MCF 10A (cell line): ENCODE measurements at regions not wholly inside any gene's neighbourhood (a gene's known extent, or its start where the extent isn't known, plus 50 kb on each side); places are given as distances from the start of the nearest gene placed in this dataset.

ENCODE experiments used
- BruUV-seq: library from RNA; stranded (reverse); fragments of 400-500 nt; replicated peaks from 2 replicates; lab custom pipeline; 2021; lab: Mats Ljungman, UMichigan
- CTCF ChIA-PET: fragments of 300-600 bp; sonication (Branson Sonifier 250); formaldehyde crosslinking; extraction: SDS; loops from one replicate; lab custom pipeline; 2021; ENCODE audit warnings: antibody characterized with exemption, inconsistent platforms; lab: Yijun Ruan, JAX
- POLR2A ChIA-PET: fragments of 300-600, 350-650 bp; sonication (Branson Sonifier 250); formaldehyde crosslinking; extraction: SDS; loops from one replicate; lab custom pipeline; 2020; ENCODE audit warnings: antibody characterized with exemption, inconsistent platforms; lab: Yijun Ruan, JAX
- DNase-seq: peaks from one replicate; pipeline ENCODE4 v3.0.0-alpha.2; 2018; ENCODE audit not compliant: unreplicated experiment
- H3K27ac Mint-ChIP-seq: one replicate; pipeline ENCODE4 v1.8.0; 2022; ENCODE audit warnings: mild to moderate bottlenecking, low read depth, mixed read lengths; ENCODE audit not compliant: unreplicated experiment
- H3K27me3 Mint-ChIP-seq: one replicate; pipeline ENCODE4 v1.8.0; 2022; ENCODE audit warnings: mixed read lengths; ENCODE audit not compliant: insufficient read depth, unreplicated experiment
- H3K36me3 Mint-ChIP-seq: one replicate; pipeline ENCODE4 v1.8.0; 2022; ENCODE audit warnings: mild to moderate bottlenecking, moderate library complexity, mixed read lengths; ENCODE audit not compliant: insufficient read depth, unreplicated experiment
- H3K4me1 Mint-ChIP-seq: one replicate; pipeline ENCODE4 v1.8.0; 2022; ENCODE audit warnings: mixed read lengths; ENCODE audit not compliant: insufficient read depth, unreplicated experiment
- H3K4me3 Mint-ChIP-seq: one replicate; pipeline ENCODE4 v1.8.0; 2022; ENCODE audit warnings: mild to moderate bottlenecking, moderate library complexity, mixed read lengths; ENCODE audit not compliant: unreplicated experiment
- H3K9me3 Mint-ChIP-seq: one replicate; pipeline ENCODE4 v1.8.0; 2022; ENCODE audit warnings: mixed read lengths; ENCODE audit not compliant: unreplicated experiment
- intact Hi-C: fragments of 100-400 bp; cut with micrococcal nuclease; formaldehyde crosslinking; loops from 2 replicates; pipeline ENCODE4 v1.14.1; 2022
- TF ChIP-seq, protein P1 (sequence below): fragments of 200-600 bp; IDR thresholded peaks from one replicate; pipeline ENCODE4 v1.8.0; 2022; ENCODE audit warnings: antibody characterized with exemption, mild to moderate bottlenecking; ENCODE audit not compliant: unreplicated experiment

DNA sequence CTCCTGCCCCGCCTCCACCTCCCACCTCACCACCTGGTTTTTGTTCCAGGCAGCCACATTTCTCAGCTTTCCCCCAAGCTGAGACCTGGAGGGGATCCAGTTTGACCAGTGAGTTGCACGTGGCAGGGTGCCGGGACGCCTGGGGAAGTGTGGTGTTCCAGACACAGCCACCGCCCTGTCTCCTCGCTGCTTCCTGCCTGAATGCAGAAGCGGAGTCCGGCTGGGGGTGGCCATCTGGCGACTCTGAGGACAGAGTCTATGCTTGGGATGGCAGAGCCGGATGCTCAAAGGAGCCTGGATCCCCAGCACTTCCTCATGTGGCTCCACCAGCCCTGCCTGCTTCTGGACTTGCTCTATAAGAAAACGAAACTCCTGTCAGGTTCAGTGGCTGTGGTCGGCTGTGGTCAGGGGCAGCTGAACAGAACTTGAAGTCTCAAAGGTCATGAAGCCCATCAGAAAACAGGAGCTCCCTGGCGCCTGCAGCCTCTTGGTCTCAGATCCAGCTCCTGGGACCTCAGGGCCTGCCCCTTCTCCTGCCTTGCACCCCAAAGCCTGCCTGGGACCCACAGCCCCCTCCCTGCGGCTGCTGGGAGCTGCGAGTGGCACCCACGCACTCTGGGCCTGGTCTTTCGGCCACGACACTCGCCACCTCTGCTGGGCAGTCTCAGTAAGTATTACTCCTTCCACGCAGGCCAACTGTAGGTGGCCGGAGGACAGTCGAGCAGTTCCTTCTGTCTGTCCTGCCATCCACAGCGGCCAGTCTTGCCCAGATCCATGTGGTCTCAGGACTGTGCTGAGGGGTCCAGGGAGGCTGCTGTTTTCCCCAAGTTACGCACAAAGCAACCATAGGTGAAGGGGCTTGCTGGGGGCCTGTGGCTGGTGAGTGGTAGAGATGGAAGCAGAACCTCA, 112.8 kb upstream of the MEF2A start:
- TF ChIP-seq, protein P1, sequence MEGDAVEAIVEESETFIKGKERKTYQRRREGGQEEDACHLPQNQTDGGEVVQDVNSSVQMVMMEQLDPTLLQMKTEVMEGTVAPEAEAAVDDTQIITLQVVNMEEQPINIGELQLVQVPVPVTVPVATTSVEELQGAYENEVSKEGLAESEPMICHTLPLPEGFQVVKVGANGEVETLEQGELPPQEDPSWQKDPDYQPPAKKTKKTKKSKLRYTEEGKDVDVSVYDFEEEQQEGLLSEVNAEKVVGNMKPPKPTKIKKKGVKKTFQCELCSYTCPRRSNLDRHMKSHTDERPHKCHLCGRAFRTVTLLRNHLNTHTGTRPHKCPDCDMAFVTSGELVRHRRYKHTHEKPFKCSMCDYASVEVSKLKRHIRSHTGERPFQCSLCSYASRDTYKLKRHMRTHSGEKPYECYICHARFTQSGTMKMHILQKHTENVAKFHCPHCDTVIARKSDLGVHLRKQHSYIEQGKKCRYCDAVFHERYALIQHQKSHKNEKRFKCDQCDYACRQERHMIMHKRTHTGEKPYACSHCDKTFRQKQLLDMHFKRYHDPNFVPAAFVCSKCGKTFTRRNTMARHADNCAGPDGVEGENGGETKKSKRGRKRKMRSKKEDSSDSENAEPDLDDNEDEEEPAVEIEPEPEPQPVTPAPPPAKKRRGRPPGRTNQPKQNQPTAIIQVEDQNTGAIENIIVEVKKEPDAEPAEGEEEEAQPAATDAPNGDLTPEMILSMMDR = no peak
- H3K4me1 Mint-ChIP-seq = peaks cover 52% of the 10 kb centered on the region
- BruUV-seq = no TSS peak
- peak overlapping the region; percentile 25 for H3K4me3 Mint-ChIP-seq
- DNase-seq = peak; percentile 78
- H3K36me3 Mint-ChIP-seq = no peaks in the 10 kb centered on the region
- ChIA-PET POLR2A (interaction anchor here (1.2 to 4.0 kb wide), 3 partner anchors 9 to 251 kb away, joined by 3 to 36 read pairs (median 4); no protein-coding TSS in a partner anchor), CTCF (no interaction called here)
- H3K27me3 Mint-ChIP-seq = no peaks in the 10 kb centered on the region
- H3K27ac Mint-ChIP-seq = peak overlapping the region; percentile 84
- intact Hi-C loops = no loop called here
- H3K9me3 Mint-ChIP-seq = peaks cover 6% of the 10 kb centered on the region

DNA sequence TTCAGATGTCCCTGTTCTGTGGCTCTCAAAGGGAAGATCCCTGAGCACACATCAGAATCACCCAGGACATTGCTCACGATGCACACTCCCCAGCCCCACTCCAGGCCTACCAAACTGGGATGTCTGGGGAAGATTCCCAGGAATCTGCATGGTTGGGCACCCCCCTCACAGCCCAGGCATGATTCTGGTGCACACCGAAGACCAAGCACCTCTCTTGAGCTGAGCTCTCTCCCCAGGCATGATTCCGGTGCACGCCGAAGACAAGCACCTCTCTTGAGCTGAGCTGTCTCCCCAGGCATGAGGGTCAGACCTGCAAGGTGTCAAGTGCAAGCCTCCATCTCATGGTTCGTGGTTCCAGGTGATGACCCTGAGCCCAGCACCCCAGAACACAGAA, 112.2 kb upstream of the MEF2A start:
- peaks cover 52% of the 10 kb centered on the region for H3K4me1 Mint-ChIP-seq
- ChIA-PET CTCF (no interaction called here), POLR2A (interaction anchor here (1.2 to 4.0 kb wide), 5 partner anchors 9 to 251 kb away, joined by 3 to 36 read pairs (median 6); partner anchors contain the start of gene MEF2A)
- no peaks in the 10 kb centered on the region for H3K27me3 Mint-ChIP-seq
- peak overlapping the region; percentile 81 for H3K27ac Mint-ChIP-seq
- TF ChIP-seq, protein P1 = no peak
- no peak for DNase-seq
- no peak overlapping the region for H3K4me3 Mint-ChIP-seq
- H3K9me3 Mint-ChIP-seq = peaks cover 7% of the 10 kb centered on the region
- intact Hi-C loops = loop anchor here (2.0 kb wide), 1 partner anchor 23 kb away; no protein-coding TSS in a partner anchor
- H3K36me3 Mint-ChIP-seq = no peaks in the 10 kb centered on the region
- BruUV-seq = no TSS peak

DNA sequence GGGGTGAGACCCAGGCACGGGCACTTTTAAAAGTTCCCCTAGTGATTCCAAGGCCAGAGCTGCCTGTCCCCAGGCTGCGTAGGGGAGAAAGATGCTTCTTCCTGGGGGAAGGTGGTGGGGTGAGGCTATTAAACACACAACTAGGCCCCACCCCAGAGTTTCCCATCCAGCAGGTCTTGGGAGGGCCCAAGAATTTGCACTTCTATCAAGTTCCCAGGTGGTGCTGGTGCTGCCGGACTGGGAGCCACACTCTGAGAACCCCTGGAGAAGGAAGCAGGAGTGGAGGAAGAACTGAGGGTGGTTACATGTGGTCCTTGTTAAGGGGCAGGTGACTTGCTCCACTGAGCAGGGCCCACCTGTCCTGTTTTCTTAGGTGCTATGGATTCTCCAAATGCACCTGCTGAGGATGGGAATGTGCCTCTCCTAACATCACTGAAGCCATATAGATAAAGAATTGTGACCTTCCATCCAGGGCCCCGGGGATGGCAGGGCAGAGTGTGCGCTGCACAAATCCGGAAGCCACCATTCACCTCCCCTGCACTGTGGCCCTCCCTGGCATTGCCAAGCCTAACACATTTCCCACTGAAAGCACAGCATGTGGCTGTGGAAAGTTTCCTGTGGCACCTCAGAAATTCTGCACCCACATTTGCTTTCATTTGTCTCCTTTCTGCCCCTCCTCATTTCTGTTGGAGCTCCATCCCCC, 111.5 kb upstream of the MEF2A start:
- H3K4me3 Mint-ChIP-seq = peak overlapping the region; percentile 25
- no peaks in the 10 kb centered on the region for H3K27me3 Mint-ChIP-seq
- H3K9me3 Mint-ChIP-seq = peaks cover 7% of the 10 kb centered on the region
- CTCF ChIA-PET = interaction anchor here (0.7 kb wide), 1 partner anchor 84 kb away, joined by 3 read pairs; no protein-coding TSS in a partner anchor
- TF ChIP-seq, protein P1 = no peak
- intact Hi-C loops = loop anchor here (2.0 kb wide), 1 partner anchor 23 kb away; no protein-coding TSS in a partner anchor
- peak overlapping the region; percentile 81 for H3K27ac Mint-ChIP-seq
- POLR2A ChIA-PET = interaction anchor here (1.2 to 4.0 kb wide), 9 partner anchors 9 to 254 kb away, joined by 3 to 36 read pairs (median 6); partner anchors contain the start of genes LRRC28 and MEF2A
- no TSS peak for BruUV-seq
- DNase-seq = no peak
- H3K4me1 Mint-ChIP-seq = peaks cover 52% of the 10 kb centered on the region
- no peaks in the 10 kb centered on the region for H3K36me3 Mint-ChIP-seq
